Astrocyte (in vitro differentiated cells and primary cell): ENCODE measurements at regions not wholly inside any gene's neighbourhood (a gene's known extent, or its start where the extent isn't known, plus 50 kb on each side); places are given as distances from the start of the nearest gene placed in this dataset.

Experiments used
- CTCF ChIP-seq: IDR thresholded peaks from 2 replicates; pipeline ENCODE4 v1.5.1; 2011; ENCODE audit warnings: low read depth, mild to moderate bottlenecking, inconsistent platforms, low read length, moderate library complexity; ENCODE audit not compliant: insufficient read depth
- EZH2 ChIP-seq: IDR thresholded peaks from 2 replicates; pipeline ENCODE4 v1.6.1; 2012; ENCODE audit warnings: mild to moderate bottlenecking, low read length, inconsistent platforms; ENCODE audit not compliant: insufficient read depth

GRCh38 chr17:73835605-73836004 lies 191.4 kb upstream of the SDK2 start:
- no peak for TF ChIP-seq CTCF
- no peak for TF ChIP-seq EZH2
